ENCODE measurements at regions not wholly inside any gene's neighbourhood (a gene's known extent, or its start where the extent isn't known, plus 50 kb on each side); places are given as distances from the start of the nearest gene placed in this dataset.

DNA sequence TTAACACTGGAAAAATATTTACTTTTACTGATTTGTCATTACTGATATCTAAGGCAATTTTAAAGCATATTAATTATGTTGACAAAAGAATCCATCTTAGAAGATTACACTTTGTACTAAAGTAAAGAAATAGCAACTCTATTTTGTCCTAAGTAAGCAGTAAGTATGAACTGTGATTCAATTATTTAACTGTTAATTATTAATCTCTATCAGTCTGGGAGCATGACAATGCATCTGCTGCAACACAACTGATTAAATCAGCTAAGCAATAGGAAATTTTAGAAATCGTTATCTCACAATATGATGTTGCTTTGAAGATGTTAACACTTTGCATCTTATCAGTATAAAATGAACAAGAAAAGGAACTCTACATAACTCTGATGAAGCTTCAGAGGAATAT lies 172.3 kb downstream of the DPY19L2 start:
- TF ChIP-seq EZH2phosphoT487 (IDR thresholded peaks at IDR 0.05; ENCODE audit: insufficient read depth, low read depth), result no peak
- no peak for TF ChIP-seq EZH2 (IDR thresholded peaks at IDR 0.05; ENCODE audit: insufficient read depth, poor library complexity, severe bottlenecking)
